Ascending aorta (tissue), 2 donors: ENCODE measurements at regions not wholly inside any gene's neighbourhood (a gene's known extent, or its start where the extent isn't known, plus 50 kb on each side); places are given as distances from the start of the nearest gene placed in this dataset.
"Not testable (repeated sequence)": the region's sequence is repeated elsewhere in the genome, so short reads cannot be mapped to it uniquely, and the experiment has no call there.

Experiments
- DNase-seq, 2 donors: peaks; one replicate each; pipeline ENCODE4 v3.0.0-alpha.2; 2019; ENCODE audit warnings: low spot score in 2 of 2
- H3K27ac ChIP-seq, 2 donors: fragments of 200-600 bp; sonication (generic); one replicate each; pipeline ENCODE4 v1.5.1; 2016 to 2017; ENCODE audit warnings: mild to moderate bottlenecking in 1 of 2
- H3K27me3 ChIP-seq: fragments of 200-600 bp; sonication (generic); one replicate; pipeline ENCODE4 v1.5.1; 2017
- H3K36me3 ChIP-seq, 2 donors: fragments of 200-600 bp; sonication (generic); one replicate each; pipeline ENCODE4 v1.5.1; 2016
- H3K4me1 ChIP-seq, 2 donors: fragments of 200-600 bp; sonication (generic); one replicate each; pipeline ENCODE4 v1.5.1; 2016 to 2017; ENCODE audit warnings: mild to moderate bottlenecking in 1 of 2
- H3K4me3 ChIP-seq, 2 donors: fragments of 200-600 bp; sonication (generic); one replicate each; pipeline ENCODE4 v1.5.1; 2016 to 2017; ENCODE audit warnings: mild to moderate bottlenecking in 1 of 2
- H3K9me3 ChIP-seq, 2 donors: fragments of 200-600 bp; sonication (generic); one replicate each; pipeline ENCODE4 v1.5.1; 2016
- intact Hi-C: fragments of 100-400 bp; cut with DNase I; formaldehyde crosslinking; loops from one replicate; pipeline ENCODE4 v1.15.1; 2023
- TF ChIP-seq, protein P1 (sequence below), 3 experiments: fragments of 200-600 bp in 2 of 3; fragments of 450-650 bp in 1 of 3; sonication (generic) in 2 of 3; IDR thresholded peaks; one replicate each; pipeline ENCODE4 v1.5.1; 2016 to 2019; ENCODE audit warnings: antibody characterized with exemption in 3 of 3, mild to moderate bottlenecking in 1 of 3, moderate library complexity in 1 of 3

DNA sequence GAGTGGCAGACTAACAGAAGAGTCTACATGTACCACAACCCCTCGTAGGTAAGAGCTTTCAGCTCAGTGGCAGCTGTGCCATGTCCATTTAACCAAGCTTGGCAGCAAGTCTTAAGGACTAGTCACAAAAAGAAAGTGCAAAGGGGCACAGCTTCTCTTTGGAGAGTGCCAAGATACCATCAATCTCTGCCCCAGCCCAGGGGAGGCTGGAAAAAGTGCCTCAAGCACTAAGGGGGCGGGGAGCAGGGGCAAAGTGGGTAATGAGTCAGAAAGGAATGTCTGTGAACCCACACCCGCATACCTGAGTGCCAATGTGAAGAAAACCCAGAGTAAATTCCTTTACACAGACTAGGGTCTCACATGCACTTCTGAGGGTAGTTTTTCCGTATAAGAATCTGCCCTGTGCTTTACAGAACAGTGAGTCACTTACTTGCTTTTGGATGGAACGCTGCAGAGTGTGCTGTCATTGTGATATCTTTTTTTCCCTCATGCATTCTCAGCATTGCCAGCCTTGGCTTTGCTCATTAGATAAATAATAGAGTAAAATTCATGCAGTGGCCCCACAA lies 219.8 kb downstream of the ZNF674 start:
- Histone ChIP-seq H3K36me3 (no peaks in the 10 kb centered on the region), H3K27ac (peak overlapping the region; percentile 63 to 71), H3K4me3 (peak overlapping the region in 1 of 2 donors; percentile 20), H3K27me3 (no peaks in the 10 kb centered on the region), H3K9me3 (no peaks in the 10 kb centered on the region), H3K4me1 (peaks cover 0 to 4% of the 10 kb centered on the region in 2 donors)
- DNase-seq, result peak in 1 of 2 donors; percentile 73
- intact Hi-C loops, result loop anchor here (10.0 kb wide), 2 partner anchors 161 to 701 kb away; no protein-coding TSS in a partner anchor
- TF ChIP-seq, protein P1, sequence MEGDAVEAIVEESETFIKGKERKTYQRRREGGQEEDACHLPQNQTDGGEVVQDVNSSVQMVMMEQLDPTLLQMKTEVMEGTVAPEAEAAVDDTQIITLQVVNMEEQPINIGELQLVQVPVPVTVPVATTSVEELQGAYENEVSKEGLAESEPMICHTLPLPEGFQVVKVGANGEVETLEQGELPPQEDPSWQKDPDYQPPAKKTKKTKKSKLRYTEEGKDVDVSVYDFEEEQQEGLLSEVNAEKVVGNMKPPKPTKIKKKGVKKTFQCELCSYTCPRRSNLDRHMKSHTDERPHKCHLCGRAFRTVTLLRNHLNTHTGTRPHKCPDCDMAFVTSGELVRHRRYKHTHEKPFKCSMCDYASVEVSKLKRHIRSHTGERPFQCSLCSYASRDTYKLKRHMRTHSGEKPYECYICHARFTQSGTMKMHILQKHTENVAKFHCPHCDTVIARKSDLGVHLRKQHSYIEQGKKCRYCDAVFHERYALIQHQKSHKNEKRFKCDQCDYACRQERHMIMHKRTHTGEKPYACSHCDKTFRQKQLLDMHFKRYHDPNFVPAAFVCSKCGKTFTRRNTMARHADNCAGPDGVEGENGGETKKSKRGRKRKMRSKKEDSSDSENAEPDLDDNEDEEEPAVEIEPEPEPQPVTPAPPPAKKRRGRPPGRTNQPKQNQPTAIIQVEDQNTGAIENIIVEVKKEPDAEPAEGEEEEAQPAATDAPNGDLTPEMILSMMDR (IDR thresholded peaks at IDR 0.05), result no peak

DNA sequence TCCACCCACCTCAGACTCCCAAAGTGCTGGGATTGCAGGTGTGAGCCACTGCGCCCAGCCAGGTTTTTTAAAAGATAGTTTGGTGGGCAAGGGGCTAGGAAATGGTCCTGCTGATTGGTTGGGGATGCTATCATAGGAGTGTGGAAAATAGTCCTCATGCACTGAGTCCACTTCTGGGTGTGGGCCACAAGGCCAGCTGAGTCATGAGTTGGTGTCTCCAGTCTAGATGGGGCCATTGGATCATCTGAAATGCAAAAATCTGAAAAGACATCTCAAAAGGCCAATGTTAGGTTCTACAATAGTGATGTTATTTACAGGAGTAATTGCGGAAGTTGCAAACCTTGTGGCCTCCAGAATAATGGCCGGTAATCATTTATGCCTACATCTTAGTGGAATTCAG lies 221.1 kb downstream of the ZNF674 start:
- Histone ChIP-seq H3K27me3 (no peaks in the 10 kb centered on the region), H3K4me3 (no peak overlapping the region), H3K36me3 (no peaks in the 10 kb centered on the region), H3K4me1 (peaks cover 0 to 4% of the 10 kb centered on the region in 2 donors), H3K9me3 (no peaks in the 10 kb centered on the region), H3K27ac (peak overlapping the region in 1 of 2 donors; percentile 63)
- intact Hi-C loops, result loop anchor here (10.0 kb wide), 2 partner anchors 159 to 699 kb away; no protein-coding TSS in a partner anchor
- TF ChIP-seq, protein P1 (IDR thresholded peaks at IDR 0.05), result no peak
- DNase-seq, result no peak

DNA sequence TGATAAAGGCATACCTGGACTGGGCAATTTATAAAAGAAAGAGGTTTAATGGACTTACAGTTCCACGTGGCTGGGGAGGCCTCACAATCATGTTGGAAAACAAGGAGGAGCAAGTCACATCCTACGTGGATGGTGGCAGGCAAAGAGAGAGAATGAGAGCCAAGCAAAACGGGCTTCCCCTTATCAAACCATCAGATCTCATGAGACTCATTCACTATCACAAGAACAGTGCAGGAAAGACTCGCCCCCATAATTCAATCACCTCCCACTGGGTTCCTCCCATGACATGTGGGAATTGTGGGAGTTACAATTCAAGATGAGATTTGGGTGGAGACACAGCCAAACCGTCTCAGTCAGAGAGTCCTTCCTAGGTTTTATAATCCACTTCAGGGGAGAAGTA lies 222.3 kb downstream of the ZNF674 start:
- H3K4me3 ChIP-seq, H3K27me3 ChIP-seq, H3K36me3 ChIP-seq, H3K9me3 ChIP-seq, H3K4me1 ChIP-seq, DNase-seq, H3K27ac ChIP-seq: not testable (repeated sequence)
- intact Hi-C loops, result loop anchor here (10.0 kb wide), 2 partner anchors 158 to 698 kb away; no protein-coding TSS in a partner anchor

DNA sequence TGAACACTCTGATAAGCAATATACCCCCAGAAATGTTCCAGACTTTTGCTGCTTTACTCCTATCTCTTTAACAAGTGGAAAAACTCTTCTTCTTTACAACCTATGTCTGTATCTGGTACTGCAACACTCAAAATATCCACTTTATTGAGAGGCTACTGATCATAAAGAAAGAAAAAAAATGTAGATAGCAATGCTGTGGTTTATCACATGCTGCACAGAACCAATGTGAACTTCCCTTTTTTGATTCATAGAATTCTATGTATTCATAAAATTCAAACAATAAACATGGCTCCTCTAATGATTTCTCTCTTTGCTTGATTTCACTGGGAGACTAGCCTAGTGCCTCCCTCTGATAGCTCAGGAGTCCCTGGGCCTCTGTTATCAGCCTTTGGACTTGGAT lies 223.5 kb downstream of the ZNF674 start:
- H3K9me3 ChIP-seq, result no peaks in the 10 kb centered on the region
- no peaks in the 10 kb centered on the region for H3K27me3 ChIP-seq
- H3K4me1 ChIP-seq, result no peaks in the 10 kb centered on the region
- intact Hi-C loops, result loop anchor here (10.0 kb wide), 2 partner anchors 157 to 697 kb away; no protein-coding TSS in a partner anchor
- DNase-seq, result no peak
- TF ChIP-seq, protein P1 (IDR thresholded peaks at IDR 0.05), result no peak
- H3K4me3 ChIP-seq, result no peak overlapping the region
- H3K27ac ChIP-seq, result no peak overlapping the region
- H3K36me3 ChIP-seq, result no peaks in the 10 kb centered on the region

DNA sequence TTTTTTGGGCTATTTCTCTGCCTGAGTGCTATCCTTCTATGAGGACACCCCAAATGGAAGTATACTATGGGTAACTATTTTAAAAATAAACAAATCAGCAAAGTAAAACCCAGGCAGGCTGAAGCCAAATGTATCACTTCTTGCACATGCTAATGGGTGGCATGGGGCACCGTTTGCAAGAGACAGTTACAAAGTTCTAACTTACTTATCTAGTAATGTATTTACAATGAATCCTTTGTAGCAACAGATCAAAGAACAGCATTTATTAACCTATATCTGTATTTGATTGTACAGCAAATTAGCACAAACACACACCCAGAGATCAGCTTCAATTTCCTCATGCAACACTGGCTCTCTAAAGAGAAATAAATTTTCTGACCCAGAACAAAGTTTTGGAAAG lies 225.5 kb downstream of the ZNF674 start:
- H3K36me3 ChIP-seq, result no peaks in the 10 kb centered on the region
- H3K9me3 ChIP-seq, result no peaks in the 10 kb centered on the region
- H3K27ac ChIP-seq, result no peak overlapping the region
- no peak for DNase-seq
- TF ChIP-seq, protein P1 (IDR thresholded peaks at IDR 0.05), result no peak
- no peak overlapping the region for H3K4me3 ChIP-seq
- no peaks in the 10 kb centered on the region for H3K27me3 ChIP-seq
- no peaks in the 10 kb centered on the region for H3K4me1 ChIP-seq
- intact Hi-C loops, result loop anchor here (10.0 kb wide), 2 partner anchors 155 to 695 kb away; no protein-coding TSS in a partner anchor

DNA sequence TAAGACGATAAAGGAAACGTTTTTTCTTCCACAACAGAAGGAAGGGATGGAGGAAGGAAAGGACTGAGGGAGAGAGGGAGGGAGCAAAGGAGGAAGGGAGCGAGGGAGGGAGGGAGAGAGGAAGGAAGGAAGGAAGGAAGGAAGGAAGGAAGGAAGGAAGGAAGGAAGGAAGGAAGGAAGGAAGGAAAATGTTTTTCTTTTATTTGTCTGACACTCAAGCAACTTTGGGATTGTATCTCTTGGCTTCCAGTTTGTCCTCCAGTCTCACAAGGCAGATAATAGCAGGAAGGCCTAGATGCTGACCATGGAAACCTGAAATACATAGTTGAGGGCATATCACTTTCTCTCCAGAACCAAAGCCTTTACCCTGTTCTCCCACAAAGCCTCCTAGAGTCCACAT lies 226.7 kb downstream of the ZNF674 start:
- no peaks in the 10 kb centered on the region for H3K4me1 ChIP-seq
- no peak overlapping the region for H3K4me3 ChIP-seq
- intact Hi-C loops, result no loop called here
- no peak overlapping the region for H3K27ac ChIP-seq
- TF ChIP-seq, protein P1 (IDR thresholded peaks at IDR 0.05), result no peak
- no peaks in the 10 kb centered on the region for H3K36me3 ChIP-seq
- H3K9me3 ChIP-seq, result no peaks in the 10 kb centered on the region
- H3K27me3 ChIP-seq, result no peaks in the 10 kb centered on the region
- no peak for DNase-seq
